ENCODE measurements at regions not wholly inside any gene's neighbourhood (a gene's known extent, or its start where the extent isn't known, plus 50 kb on each side); places are given as distances from the start of the nearest gene placed in this dataset.

GRCh38 chr1:238123201-238123600 lies 232.5 kb upstream of the ZP4 start:
- TF ChIP-seq MYC (IDR thresholded peaks at IDR 0.05; ENCODE audit: low read depth, low read length) (no peak), CTCF (IDR thresholded peaks at IDR 0.05; ENCODE audit: extremely low read depth in 1 of 2, insufficient read depth in 1 of 2, low read depth in 1 of 2, low read length in 2 of 2) (no peak), POLR2AphosphoS5 (IDR thresholded peaks at IDR 0.05; ENCODE audit: insufficient read depth, low read depth, low read length) (no peak), POLR2A (IDR thresholded peaks at IDR 0.05; ENCODE audit: low read depth, low read length) (no peak)

Data from endothelial cell of umbilical vein (primary cell).